Loucy (cell line): ENCODE measurements at regions not wholly inside any gene's neighbourhood (a gene's known extent, or its start where the extent isn't known, plus 50 kb on each side); places are given as distances from the start of the nearest gene placed in this dataset.

Source experiments
- H2AFZ ChIP-seq: fragments of 200-600 bp; sonication (generic); 2 replicates; pipeline ENCODE4 v1.6.0; 2016; ENCODE audit warnings: antibody characterized with exemption, mild to moderate bottlenecking, low read length, moderate library complexity
- H3F3A ChIP-seq: fragments of 200-600 bp; 2 replicates; pipeline ENCODE4 v1.6.0; 2016; ENCODE audit warnings: antibody characterized with exemption, low read depth, mild to moderate bottlenecking
- H3K27me3 ChIP-seq: fragments of 200-600 bp; sonication (generic); 2 replicates; pipeline ENCODE4 v1.6.1; 2014; ENCODE audit warnings: low read length, mild to moderate bottlenecking; ENCODE audit not compliant: insufficient read depth, poor library complexity, severe bottlenecking
- H3K36me3 ChIP-seq: fragments of 200-600 bp; sonication (generic); 2 replicates; pipeline ENCODE4 v1.6.1; 2016; ENCODE audit warnings: low read length; ENCODE audit not compliant: insufficient read depth
- H3K4me1 ChIP-seq: fragments of 200-600 bp; sonication (generic); 2 replicates; pipeline ENCODE4 v1.5.1; 2014; ENCODE audit warnings: low read length, mild to moderate bottlenecking; ENCODE audit not compliant: insufficient read depth, poor library complexity, severe bottlenecking
- H3K4me2 ChIP-seq: fragments of 200-600 bp; sonication (generic); 2 replicates; pipeline ENCODE4 v1.6.0; 2014; ENCODE audit warnings: antibody characterized with exemption, low read length, low read depth, mild to moderate bottlenecking; ENCODE audit not compliant: poor library complexity, severe bottlenecking
- H3K4me3 ChIP-seq: fragments of 200-600 bp; sonication (generic); 2 replicates; pipeline ENCODE4 v1.5.1; 2014; ENCODE audit warnings: low read length, mild to moderate bottlenecking, mixed read lengths; ENCODE audit not compliant: poor library complexity, severe bottlenecking
- H3K79me2 ChIP-seq: fragments of 200-600 bp; sonication (generic); 2 replicates; pipeline ENCODE4 v1.6.1; 2014; ENCODE audit warnings: low read length; ENCODE audit not compliant: insufficient read depth
- H3K9ac ChIP-seq: fragments of 200-600 bp; sonication (generic); 2 replicates; pipeline ENCODE4 v1.6.0; 2014; ENCODE audit warnings: mild to moderate bottlenecking, low read depth, low read length, moderate library complexity; ENCODE audit not compliant: poor library complexity, severe bottlenecking
- H3K9me2 ChIP-seq: fragments of 200-600 bp; sonication (generic); replicated peaks from 2 replicates; pipeline ENCODE4 v1.6.1; 2016; ENCODE audit warnings: low read depth, low read length, mixed read lengths
- H3K9me3 ChIP-seq: fragments of 200-600 bp; sonication (generic); 2 replicates; pipeline ENCODE4 v1.6.1; 2014; ENCODE audit warnings: mild to moderate bottlenecking, antibody characterized with exemption, low read length, low read depth; ENCODE audit not compliant: insufficient read depth
- H4K20me1 ChIP-seq: fragments of 200-600 bp; sonication (generic); 2 replicates; pipeline ENCODE4 v1.6.0; 2014; ENCODE audit warnings: antibody characterized with exemption, low read length, mild to moderate bottlenecking; ENCODE audit not compliant: insufficient read depth, poor library complexity, severe bottlenecking
- EZH2phosphoT487 ChIP-seq: fragments of 200-600 bp; IDR thresholded peaks from 2 replicates; pipeline ENCODE4 v1.6.1; 2018; ENCODE audit warnings: antibody characterized with exemption, mild to moderate bottlenecking, moderate library complexity, borderline replicate concordance
- TF ChIP-seq, protein P1 (sequence below): fragments of 200-600 bp; sonication (generic); conservative IDR thresholded peaks from 2 replicates; pipeline ENCODE4 v1.5.1; 2014; ENCODE audit warnings: mild to moderate bottlenecking, antibody characterized with exemption, low read length

DNA sequence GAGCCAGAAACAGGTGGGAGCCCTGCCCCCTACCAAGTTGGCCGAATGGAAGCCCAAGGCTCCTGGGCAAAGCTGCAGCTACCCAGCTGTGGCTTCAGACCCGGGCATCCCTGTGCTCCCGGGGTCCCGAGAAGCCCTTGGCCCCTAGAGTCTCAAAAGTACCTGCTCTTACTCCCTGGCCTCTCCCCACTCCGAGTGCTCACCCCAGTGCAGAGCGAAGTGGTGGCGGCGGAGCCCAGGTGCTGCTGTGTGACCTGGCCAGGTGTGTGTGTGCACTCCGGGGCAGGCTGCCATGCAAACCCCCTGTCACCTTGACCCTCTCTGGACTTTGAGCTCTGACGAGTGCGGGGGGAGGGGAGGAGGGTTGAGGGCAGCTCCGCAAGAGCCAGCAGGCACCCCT, 493.8 kb upstream of the MANEA start:
- no peaks in the 10 kb centered on the region for H3K9me3 ChIP-seq
- H3K79me2 ChIP-seq = no peaks in the 10 kb centered on the region
- no peak overlapping the region for H2AFZ ChIP-seq
- H3K9ac ChIP-seq = no peak overlapping the region
- H4K20me1 ChIP-seq = no peaks in the 10 kb centered on the region
- H3K4me1 ChIP-seq = no peaks in the 10 kb centered on the region
- no peaks in the 10 kb centered on the region for H3K36me3 ChIP-seq
- H3K4me3 ChIP-seq = no peak overlapping the region
- TF ChIP-seq EZH2phosphoT487 = no peak
- TF ChIP-seq, protein P1, sequence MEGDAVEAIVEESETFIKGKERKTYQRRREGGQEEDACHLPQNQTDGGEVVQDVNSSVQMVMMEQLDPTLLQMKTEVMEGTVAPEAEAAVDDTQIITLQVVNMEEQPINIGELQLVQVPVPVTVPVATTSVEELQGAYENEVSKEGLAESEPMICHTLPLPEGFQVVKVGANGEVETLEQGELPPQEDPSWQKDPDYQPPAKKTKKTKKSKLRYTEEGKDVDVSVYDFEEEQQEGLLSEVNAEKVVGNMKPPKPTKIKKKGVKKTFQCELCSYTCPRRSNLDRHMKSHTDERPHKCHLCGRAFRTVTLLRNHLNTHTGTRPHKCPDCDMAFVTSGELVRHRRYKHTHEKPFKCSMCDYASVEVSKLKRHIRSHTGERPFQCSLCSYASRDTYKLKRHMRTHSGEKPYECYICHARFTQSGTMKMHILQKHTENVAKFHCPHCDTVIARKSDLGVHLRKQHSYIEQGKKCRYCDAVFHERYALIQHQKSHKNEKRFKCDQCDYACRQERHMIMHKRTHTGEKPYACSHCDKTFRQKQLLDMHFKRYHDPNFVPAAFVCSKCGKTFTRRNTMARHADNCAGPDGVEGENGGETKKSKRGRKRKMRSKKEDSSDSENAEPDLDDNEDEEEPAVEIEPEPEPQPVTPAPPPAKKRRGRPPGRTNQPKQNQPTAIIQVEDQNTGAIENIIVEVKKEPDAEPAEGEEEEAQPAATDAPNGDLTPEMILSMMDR = no peak
- H3K4me2 ChIP-seq = no peak overlapping the region
- no peaks in the 10 kb centered on the region for H3K27me3 ChIP-seq
- no peaks in the 10 kb centered on the region for H3F3A ChIP-seq
- H3K9me2 ChIP-seq = no peaks in the 10 kb centered on the region

DNA sequence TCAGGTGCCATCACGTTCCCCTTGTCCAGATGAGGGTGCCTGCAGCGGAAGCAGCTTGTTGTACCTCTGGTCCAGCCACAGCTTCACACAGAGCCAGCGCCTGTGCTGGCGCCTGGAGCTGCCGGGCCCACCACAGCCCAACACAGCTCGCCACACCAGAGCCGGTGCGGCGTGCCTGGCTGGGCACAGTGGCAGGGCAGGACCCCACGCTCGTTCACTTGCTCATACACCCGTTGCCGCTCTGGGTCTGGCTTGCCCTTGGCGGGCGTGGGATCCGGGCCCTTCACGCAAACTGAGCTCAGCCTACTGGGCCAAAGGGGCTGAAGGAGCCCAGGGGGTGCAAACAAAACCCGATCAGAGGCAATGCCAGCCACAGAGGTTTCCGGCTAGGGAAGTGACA, 492.5 kb upstream of the MANEA start:
- no peak overlapping the region for H3K4me2 ChIP-seq
- no peak overlapping the region for H3K9ac ChIP-seq
- H3K9me3 ChIP-seq = no peaks in the 10 kb centered on the region
- H4K20me1 ChIP-seq = no peaks in the 10 kb centered on the region
- H3K36me3 ChIP-seq = no peaks in the 10 kb centered on the region
- no peak overlapping the region for H2AFZ ChIP-seq
- H3K9me2 ChIP-seq = no peaks in the 10 kb centered on the region
- no peaks in the 10 kb centered on the region for H3K4me1 ChIP-seq
- no peaks in the 10 kb centered on the region for H3K27me3 ChIP-seq
- H3F3A ChIP-seq = no peaks in the 10 kb centered on the region
- TF ChIP-seq EZH2phosphoT487 = no peak
- TF ChIP-seq, protein P1 = no peak
- H3K4me3 ChIP-seq = no peak overlapping the region
- H3K79me2 ChIP-seq = no peaks in the 10 kb centered on the region

DNA sequence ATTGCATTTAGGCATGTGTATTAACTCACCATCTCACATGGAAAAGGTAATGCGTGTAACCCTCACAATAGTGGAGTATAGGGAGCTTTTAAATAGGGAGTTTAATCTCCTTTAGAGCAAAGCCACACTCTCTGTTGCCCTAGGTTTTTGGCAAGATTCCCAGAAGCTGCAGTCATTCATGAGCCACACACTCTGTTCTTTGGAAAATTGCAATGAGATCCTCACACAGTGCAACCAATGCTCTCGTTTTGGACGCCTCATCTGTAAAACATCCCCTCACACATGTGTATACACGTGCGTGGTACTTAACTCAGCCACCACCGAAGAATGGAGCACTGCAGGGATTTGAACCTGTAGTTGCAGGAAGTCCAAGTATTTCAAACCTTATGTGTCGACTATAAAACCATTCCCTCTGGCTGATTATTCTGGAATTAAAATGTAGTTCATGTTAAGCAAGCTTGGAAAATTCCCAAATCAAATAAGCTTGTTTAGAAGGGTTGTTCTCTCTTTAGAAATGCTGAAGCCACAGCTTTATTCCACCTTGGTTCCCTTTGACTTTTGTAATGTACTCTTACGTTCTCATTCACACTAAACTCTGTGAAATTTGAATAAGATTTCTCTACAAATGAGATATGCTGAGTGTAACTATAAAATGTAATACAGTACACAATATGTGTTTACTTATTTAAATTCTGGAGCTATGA, 489.8 kb upstream of the MANEA start:
- TF ChIP-seq, protein P1 = no peak
- no peak for TF ChIP-seq EZH2phosphoT487
- Histone ChIP-seq H3K27me3 (no peaks in the 10 kb centered on the region), H3K9me2 (no peaks in the 10 kb centered on the region), H3K9me3 (no peaks in the 10 kb centered on the region), H3K4me1 (no peaks in the 10 kb centered on the region), H4K20me1 (no peaks in the 10 kb centered on the region), H3K9ac (no peak overlapping the region), H3K36me3 (no peaks in the 10 kb centered on the region), H2AFZ (no peak overlapping the region), H3K4me3 (no peak overlapping the region), H3K79me2 (no peaks in the 10 kb centered on the region), H3K4me2 (no peak overlapping the region), H3F3A (no peaks in the 10 kb centered on the region)
